Gastroesophageal sphincter (tissue), 4 donors: ENCODE measurements at regions not wholly inside any gene's neighbourhood (a gene's known extent, or its start where the extent isn't known, plus 50 kb on each side); places are given as distances from the start of the nearest gene placed in this dataset.
A peak's percentile ranks its signal among the peaks of the same experiment; 100 is the strongest.

Experiments
- ATAC-seq: fragments of 150-250 bp; one replicate; pipeline ENCODE4 v1.9.1; 2016; ENCODE audit warnings: mild to moderate bottlenecking, moderate library complexity
- H3K27ac ChIP-seq, 4 donors: fragments of 200-600 bp; sonication (generic) in 3 of 4; 1 replicate in 3 of 4; 2 replicates in 1 of 4; pipeline ENCODE4 v1.5.1; 2016 to 2019
- H3K27me3 ChIP-seq: fragments of 200-600 bp; sonication (generic); one replicate; pipeline ENCODE4 v1.5.1; 2019
- H3K36me3 ChIP-seq, 2 donors: fragments of 200-600 bp; sonication (generic); one replicate each; pipeline ENCODE4 v1.5.1; 2019; ENCODE audit warnings: control low read depth in 1 of 2
- H3K4me1 ChIP-seq, 3 donors: fragments of 200-600 bp; sonication (generic); 1 replicate in 2 of 3; 2 replicates in 1 of 3; pipeline ENCODE4 v1.5.1; 2016 to 2019; ENCODE audit warnings: control low read depth in 2 of 3
- H3K4me3 ChIP-seq, 2 donors: fragments of 200-600 bp; sonication (generic); one replicate each; pipeline ENCODE4 v1.5.1; 2019; ENCODE audit warnings: mild to moderate bottlenecking in 1 of 2, moderate library complexity in 1 of 2
- H3K9me3 ChIP-seq, 3 donors: fragments of 200-600 bp; sonication (generic); one replicate each; pipeline ENCODE4 v1.5.1; 2017 to 2019; ENCODE audit warnings: control low read depth in 2 of 3
- CTCF ChIP-seq, 4 experiments: fragments of 200-600 bp in 2 of 4; fragments of 450-650 bp in 2 of 4; sonication (generic) in 1 of 4; IDR thresholded peaks; one replicate each; pipeline ENCODE4 v1.5.1; 2017 to 2019; ENCODE audit warnings: antibody characterized with exemption in 4 of 4, mild to moderate bottlenecking in 2 of 4, moderate library complexity in 2 of 4
- EP300 ChIP-seq: sonication (generic); formaldehyde crosslinking; IDR thresholded peaks from one replicate; pipeline ENCODE4 v1.6.1; 2017; ENCODE audit warnings: antibody characterized with exemption, mild to moderate bottlenecking
- POLR2A ChIP-seq, 2 donors: fragments of 450-650 bp; IDR thresholded peaks; one replicate each; pipeline ENCODE4 v1.6.1; 2017; ENCODE audit warnings: antibody characterized with exemption in 2 of 2, mild to moderate bottlenecking in 2 of 2, moderate library complexity in 1 of 2
- POLR2AphosphoS5 ChIP-seq: sonication (generic); formaldehyde crosslinking; IDR thresholded peaks from one replicate; pipeline ENCODE4 v1.6.1; 2017; ENCODE audit warnings: antibody characterized with exemption
- WGBS, 2 donors: methylation state at CpG; one replicate each; pipeline ENCODE4 v1.1.5; 2018; ENCODE audit warnings: low coverage in 1 of 2; 5-methylcytosine and 5-hydroxymethylcytosine counted together

GRCh38 chr14:82488473-82488872 lies 954.8 kb upstream of the SEL1L start:
- H3K27ac ChIP-seq = no peak overlapping the region
- H3K9me3 ChIP-seq = no peaks in the 10 kb centered on the region
- H3K36me3 ChIP-seq = no peaks in the 10 kb centered on the region
- no peaks in the 10 kb centered on the region for H3K4me1 ChIP-seq
- WGBS, 2 donors = 90 to 95% methylated on average over 2 of the region's 2 CpGs
- no peaks in the 10 kb centered on the region for H3K27me3 ChIP-seq
- no peak for TF ChIP-seq EP300
- TF ChIP-seq CTCF (IDR thresholded peaks at IDR 0.05) = no peak
- no peak for TF ChIP-seq POLR2A (IDR thresholded peaks at IDR 0.05)
- no peak for TF ChIP-seq POLR2AphosphoS5
- ATAC-seq = no peak
- no peak overlapping the region for H3K4me3 ChIP-seq

- no peaks in the 10 kb centered on the region for H3K27me3 ChIP-seq
These were observed 956.7 kb upstream of the SEL1L start for GRCh38 chr14:82490397-82490796.

GRCh38 chr14:82492157-82492556 lies 958.5 kb upstream of the SEL1L start:
- Histone ChIP-seq H3K4me3 (no peak overlapping the region), H3K4me1 (no peaks in the 10 kb centered on the region), H3K27me3 (no peaks in the 10 kb centered on the region), H3K27ac (no peak overlapping the region), H3K36me3 (no peaks in the 10 kb centered on the region), H3K9me3 (no peaks in the 10 kb centered on the region)
- TF ChIP-seq CTCF (IDR thresholded peaks at IDR 0.05) (no peak), POLR2A (IDR thresholded peaks at IDR 0.05) (no peak), POLR2AphosphoS5 (no peak), EP300 (no peak)
- no peak for ATAC-seq
- WGBS, 2 donors = 25 to 75% methylated on average over 1 of the region's 1 CpG

More at GRCh38 chr14:82490397-82490796, 956.7 kb upstream of the SEL1L start:
- Histone ChIP-seq H3K9me3 (no peaks in the 10 kb centered on the region), H3K36me3 (no peaks in the 10 kb centered on the region), H3K4me1 (no peaks in the 10 kb centered on the region), H3K27ac (no peak overlapping the region), H3K4me3 (no peak overlapping the region)
- no peak for ATAC-seq
- TF ChIP-seq CTCF (IDR thresholded peaks at IDR 0.05) = no peak
- no peak for TF ChIP-seq POLR2AphosphoS5
- no peak for TF ChIP-seq EP300
- WGBS, 2 donors = 84 to 100% methylated on average over 1 of the region's 1 CpG

- ATAC-seq = peak; percentile 60
- Histone ChIP-seq H3K27me3 (no peaks in the 10 kb centered on the region), H3K9me3 (no peaks in the 10 kb centered on the region), H3K4me1 (peaks cover 0 to 29% (median 2%) of the 10 kb centered on the region in 3 donors), H3K36me3 (no peaks in the 10 kb centered on the region), H3K27ac (peak overlapping the region; percentile 34 to 74 (median 64)), H3K4me3 (no peak overlapping the region)
- WGBS, 2 donors = 33% methylated on average over 1 of the region's 1 CpG
- no peak for TF ChIP-seq EP300
- TF ChIP-seq POLR2AphosphoS5 = peak; percentile 67
- no peak for TF ChIP-seq CTCF (IDR thresholded peaks at IDR 0.05)
- no peak for TF ChIP-seq POLR2A (IDR thresholded peaks at IDR 0.05)
These were observed 966.6 kb upstream of the SEL1L start for GRCh38 chr14:82500222-82500621.

GRCh38 chr14:82501554-82501953 lies 967.9 kb upstream of the SEL1L start:
- TF ChIP-seq CTCF (IDR thresholded peaks at IDR 0.05) (no peak), POLR2A (IDR thresholded peaks at IDR 0.05) (no peak), EP300 (no peak), POLR2AphosphoS5 (no peak)
- Histone ChIP-seq H3K4me1 (peaks cover 0 to 29% (median 2%) of the 10 kb centered on the region in 3 donors), H3K27ac (peak overlapping the region; percentile 21 to 61 (median 43)), H3K27me3 (no peaks in the 10 kb centered on the region), H3K4me3 (no peak overlapping the region), H3K36me3 (no peaks in the 10 kb centered on the region), H3K9me3 (no peaks in the 10 kb centered on the region)
- peak; percentile 35 for ATAC-seq
- 47 to 56% methylated on average over 2 of the region's 2 CpGs for WGBS, 2 donors
